ENCODE measurements at regions not wholly inside any gene's neighbourhood (a gene's known extent, or its start where the extent isn't known, plus 50 kb on each side); places are given as distances from the start of the nearest gene placed in this dataset.

- DNase-seq (ENCODE audit: low read depth in 2 of 2): no peak
Measured at GRCh38 chrX:39840133-39840532, 257.6 kb downstream of the BCOR start.

GRCh38 chrX:39840581-39841093 is 257.1 kb downstream of the BCOR start:
- no peak for DNase-seq (ENCODE audit: low read depth in 2 of 2)

- no peak for DNase-seq (ENCODE audit: low read depth in 2 of 2)
Measured at GRCh38 chrX:39841604-39842003, 256.2 kb downstream of the BCOR start.

GRCh38 chrX:39842281-39842973 is 255.3 kb downstream of the BCOR start:
- no peak for DNase-seq (ENCODE audit: low read depth in 2 of 2)

- DNase-seq (ENCODE audit: low read depth in 2 of 2): no peak
Measured at GRCh38 chrX:39843318-39843717, 254.4 kb downstream of the BCOR start.

GRCh38 chrX:39845233-39845632 is 252.5 kb downstream of the BCOR start:
- DNase-seq (ENCODE audit: low read depth in 2 of 2): no peak

- no peak for DNase-seq (ENCODE audit: low read depth in 2 of 2)
Measured at GRCh38 chrX:39846460-39846859, 251.3 kb downstream of the BCOR start.

- peak in 1 of 2 donors; percentile 82 for DNase-seq (ENCODE audit: low read depth in 2 of 2)
Measured at GRCh38 chrX:39848243-39848642, 249.5 kb downstream of the BCOR start.

GRCh38 chrX:39848900-39849299 is 248.9 kb downstream of the BCOR start:
- peak in 1 of 2 donors; percentile 64 for DNase-seq (ENCODE audit: low read depth in 2 of 2)

GRCh38 chrX:39850209-39850608 is 247.5 kb downstream of the BCOR start:
- no peak for DNase-seq (ENCODE audit: low read depth in 2 of 2)

- peak in 1 of 2 donors; percentile 45 for DNase-seq (ENCODE audit: low read depth in 2 of 2)
Measured at GRCh38 chrX:39850630-39851152, 247.1 kb downstream of the BCOR start.

- no peak for DNase-seq (ENCODE audit: low read depth in 2 of 2)
Measured at GRCh38 chrX:39851745-39852455, 245.9 kb downstream of the BCOR start.

- no peak for DNase-seq (ENCODE audit: low read depth in 2 of 2)
Measured at GRCh38 chrX:39852491-39852890, 245.3 kb downstream of the BCOR start.

GRCh38 chrX:39853417-39854030 is 244.2 kb downstream of the BCOR start:
- peak in 1 of 2 donors; percentile 12 for DNase-seq (ENCODE audit: low read depth in 2 of 2)

- DNase-seq (ENCODE audit: low read depth in 2 of 2): peak; percentile 31 to 42
Measured at GRCh38 chrX:39854772-39855747, 242.7 kb downstream of the BCOR start.

GRCh38 chrX:39855748-39856129 is 242.0 kb downstream of the BCOR start:
- DNase-seq (ENCODE audit: low read depth in 2 of 2): peak; percentile 17 to 31

GRCh38 chrX:39856472-39857121 is 241.2 kb downstream of the BCOR start:
- peak; percentile 62 to 78 for DNase-seq (ENCODE audit: low read depth in 2 of 2)

- no peak for DNase-seq (ENCODE audit: low read depth in 2 of 2)
Measured at GRCh38 chrX:39857780-39858179, 240.0 kb downstream of the BCOR start.

- DNase-seq (ENCODE audit: low read depth in 2 of 2): peak; percentile 75 to 94
Measured at GRCh38 chrX:39859991-39860861, 237.5 kb downstream of the BCOR start.

Data from lung microvascular endothelial cell (primary cell).